ENCODE measurements at regions not wholly inside any gene's neighbourhood (a gene's known extent, or its start where the extent isn't known, plus 50 kb on each side); places are given as distances from the start of the nearest gene placed in this dataset.

GRCh38 chr1:105208581-105208980 is 1458.9 kb downstream of the AMY1C start:
- TF ChIP-seq, protein P1, sequence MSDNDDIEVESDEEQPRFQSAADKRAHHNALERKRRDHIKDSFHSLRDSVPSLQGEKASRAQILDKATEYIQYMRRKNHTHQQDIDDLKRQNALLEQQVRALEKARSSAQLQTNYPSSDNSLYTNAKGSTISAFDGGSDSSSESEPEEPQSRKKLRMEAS (IDR thresholded peaks at IDR 0.05) = no peak
- TF ChIP-seq, protein P2, sequence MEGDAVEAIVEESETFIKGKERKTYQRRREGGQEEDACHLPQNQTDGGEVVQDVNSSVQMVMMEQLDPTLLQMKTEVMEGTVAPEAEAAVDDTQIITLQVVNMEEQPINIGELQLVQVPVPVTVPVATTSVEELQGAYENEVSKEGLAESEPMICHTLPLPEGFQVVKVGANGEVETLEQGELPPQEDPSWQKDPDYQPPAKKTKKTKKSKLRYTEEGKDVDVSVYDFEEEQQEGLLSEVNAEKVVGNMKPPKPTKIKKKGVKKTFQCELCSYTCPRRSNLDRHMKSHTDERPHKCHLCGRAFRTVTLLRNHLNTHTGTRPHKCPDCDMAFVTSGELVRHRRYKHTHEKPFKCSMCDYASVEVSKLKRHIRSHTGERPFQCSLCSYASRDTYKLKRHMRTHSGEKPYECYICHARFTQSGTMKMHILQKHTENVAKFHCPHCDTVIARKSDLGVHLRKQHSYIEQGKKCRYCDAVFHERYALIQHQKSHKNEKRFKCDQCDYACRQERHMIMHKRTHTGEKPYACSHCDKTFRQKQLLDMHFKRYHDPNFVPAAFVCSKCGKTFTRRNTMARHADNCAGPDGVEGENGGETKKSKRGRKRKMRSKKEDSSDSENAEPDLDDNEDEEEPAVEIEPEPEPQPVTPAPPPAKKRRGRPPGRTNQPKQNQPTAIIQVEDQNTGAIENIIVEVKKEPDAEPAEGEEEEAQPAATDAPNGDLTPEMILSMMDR (IDR thresholded peaks at IDR 0.05; ENCODE audit: low read depth, low read length, missing input control) = no peak
- TF ChIP-seq YY1 (IDR thresholded peaks at IDR 0.05) (no peak), SP1 (IDR thresholded peaks at IDR 0.05) (no peak), RXRA (IDR thresholded peaks at IDR 0.05) (no peak), JUND (IDR thresholded peaks at IDR 0.05) (no peak), REST (IDR thresholded peaks at IDR 0.05) (no peak)
- TF ChIP-seq, protein P3, sequence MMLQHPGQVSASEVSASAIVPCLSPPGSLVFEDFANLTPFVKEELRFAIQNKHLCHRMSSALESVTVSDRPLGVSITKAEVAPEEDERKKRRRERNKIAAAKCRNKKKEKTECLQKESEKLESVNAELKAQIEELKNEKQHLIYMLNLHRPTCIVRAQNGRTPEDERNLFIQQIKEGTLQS (IDR thresholded peaks at IDR 0.05) = no peak

Measured in liver (tissue), 3 donors.